ENCODE measurements at regions not wholly inside any gene's neighbourhood (a gene's known extent, or its start where the extent isn't known, plus 50 kb on each side); places are given as distances from the start of the nearest gene placed in this dataset.

GRCh38 chr7:25842201-25842733 lies 309.7 kb upstream of the NFE2L3 start:
- no peak overlapping the region for H3K4me3 ChIP-seq (replicated peaks; ENCODE audit: low read depth, low read length)
- no peak for DNase-seq (ENCODE audit: low read depth)
- TF ChIP-seq CTCF (IDR thresholded peaks at IDR 0.05; ENCODE audit: low read length, missing control alignments), result no peak

- no peak overlapping the region for H3K4me3 ChIP-seq (replicated peaks; ENCODE audit: low read depth, low read length)
- TF ChIP-seq CTCF (IDR thresholded peaks at IDR 0.05; ENCODE audit: low read length, missing control alignments), result no peak
- no peak for DNase-seq (ENCODE audit: low read depth)
Observed at GRCh38 chr7:25843467-25843866, 308.5 kb upstream of the NFE2L3 start.

DNA sequence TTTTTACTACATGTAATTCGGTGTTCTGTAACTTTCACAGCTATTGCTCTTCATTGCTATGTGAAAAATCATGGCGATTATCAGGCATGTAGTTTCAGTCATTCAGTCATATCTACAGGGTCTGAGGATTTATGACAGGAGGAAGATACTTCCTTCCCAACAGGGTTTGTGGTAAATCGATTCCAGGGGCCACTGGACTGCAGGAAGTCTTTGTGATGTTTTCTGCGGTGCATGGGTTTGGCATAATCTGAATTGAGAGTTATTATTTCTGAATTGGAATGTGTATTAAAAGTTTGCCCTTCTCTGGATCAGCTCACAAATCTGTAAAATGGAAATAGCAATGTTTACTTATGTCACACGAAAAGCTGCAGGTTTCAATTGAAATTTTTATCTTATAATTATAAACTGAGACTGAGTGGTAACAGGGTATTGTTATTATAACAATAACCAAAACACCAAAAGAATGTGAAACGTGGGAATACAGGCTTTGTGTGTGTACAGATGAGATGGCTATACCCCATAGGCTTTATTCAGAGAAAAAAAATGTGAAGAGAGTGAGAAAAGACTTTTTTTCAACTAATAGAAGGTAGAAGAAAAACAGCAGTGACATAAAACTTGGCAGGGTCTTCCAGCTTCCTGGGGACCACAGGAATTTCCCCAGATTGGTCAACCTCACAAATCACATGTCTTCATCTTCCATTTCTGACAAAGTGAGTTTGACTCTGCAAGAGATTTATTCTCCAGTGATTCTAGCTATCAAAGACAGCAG lies 307.7 kb upstream of the NFE2L3 start:
- TF ChIP-seq CTCF (IDR thresholded peaks at IDR 0.05; ENCODE audit: low read length, missing control alignments), result no peak
- H3K4me3 ChIP-seq (replicated peaks; ENCODE audit: low read depth, low read length), result no peak overlapping the region
- peak; percentile 72 for DNase-seq (ENCODE audit: low read depth)

DNA sequence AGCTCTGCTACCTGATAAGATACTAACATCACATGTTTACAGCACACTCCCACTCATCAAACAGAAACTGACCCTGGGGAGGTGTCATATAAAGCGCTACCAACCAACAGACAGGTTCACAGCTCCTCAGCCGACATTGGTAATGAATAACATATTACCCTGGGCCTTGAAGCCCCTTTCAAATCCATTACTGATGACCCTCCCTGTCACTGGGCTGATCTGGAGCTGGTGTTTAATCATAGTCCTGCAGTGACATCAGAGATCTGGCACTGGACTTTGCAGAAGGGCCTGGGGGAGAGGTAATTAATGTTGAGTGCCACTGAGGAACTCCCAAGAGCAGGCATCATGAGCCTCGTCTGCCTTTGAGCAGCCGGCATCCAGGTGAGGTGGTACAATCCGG lies 306.5 kb upstream of the NFE2L3 start:
- no peak for TF ChIP-seq CTCF (IDR thresholded peaks at IDR 0.05; ENCODE audit: low read length, missing control alignments)
- DNase-seq (ENCODE audit: low read depth), result no peak
- H3K4me3 ChIP-seq (replicated peaks; ENCODE audit: low read depth, low read length), result no peak overlapping the region

DNA sequence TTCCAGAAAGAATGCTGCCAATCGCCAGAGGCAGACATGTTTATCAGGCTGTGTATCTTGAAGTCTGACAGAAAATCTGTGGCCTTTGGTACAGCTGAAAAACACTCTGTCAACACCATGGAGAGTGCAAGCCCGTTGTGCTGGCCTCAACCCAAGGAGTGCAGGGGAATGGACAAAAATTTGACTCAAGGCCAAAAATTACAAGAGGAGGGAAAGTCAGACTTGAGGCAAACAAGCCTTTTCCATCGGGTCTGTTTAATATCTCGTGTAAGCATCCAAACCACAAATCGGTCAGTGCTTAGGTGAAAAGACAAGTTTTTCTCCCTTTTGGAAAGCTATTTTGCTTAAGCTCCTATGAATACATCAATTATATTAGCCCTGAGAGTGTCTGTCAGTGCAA lies 305.3 kb upstream of the NFE2L3 start:
- no peak overlapping the region for H3K4me3 ChIP-seq (replicated peaks; ENCODE audit: low read depth, low read length)
- no peak for TF ChIP-seq CTCF (IDR thresholded peaks at IDR 0.05; ENCODE audit: low read length, missing control alignments)
- peak; percentile 89 for DNase-seq (ENCODE audit: low read depth)

- peak; percentile 49 for DNase-seq (ENCODE audit: low read depth)
- no peak overlapping the region for H3K4me3 ChIP-seq (replicated peaks; ENCODE audit: low read depth, low read length)
- TF ChIP-seq CTCF (IDR thresholded peaks at IDR 0.05; ENCODE audit: low read length, missing control alignments), result no peak
Observed at GRCh38 chr7:25847336-25848070, 304.5 kb upstream of the NFE2L3 start.
